C4-2B (cell line): ENCODE measurements at regions not wholly inside any gene's neighbourhood (a gene's known extent, or its start where the extent isn't known, plus 50 kb on each side); places are given as distances from the start of the nearest gene placed in this dataset.
A peak's percentile ranks its signal among the peaks of the same experiment; 100 is the strongest.

Source experiments
- H3K27ac ChIP-seq: fragments of 450-650 bp; 2 replicates; pipeline ENCODE4 v1.5.1; 2017
- ZFX ChIP-seq: fragments of 450-650 bp; IDR thresholded peaks from 2 replicates; pipeline ENCODE4 v1.6.1; 2017
- TF ChIP-seq, protein P1 (sequence below): fragments of 450-650 bp; conservative IDR thresholded peaks from 2 replicates; pipeline ENCODE4 v1.5.1; 2017; ENCODE audit warnings: mild to moderate bottlenecking

DNA sequence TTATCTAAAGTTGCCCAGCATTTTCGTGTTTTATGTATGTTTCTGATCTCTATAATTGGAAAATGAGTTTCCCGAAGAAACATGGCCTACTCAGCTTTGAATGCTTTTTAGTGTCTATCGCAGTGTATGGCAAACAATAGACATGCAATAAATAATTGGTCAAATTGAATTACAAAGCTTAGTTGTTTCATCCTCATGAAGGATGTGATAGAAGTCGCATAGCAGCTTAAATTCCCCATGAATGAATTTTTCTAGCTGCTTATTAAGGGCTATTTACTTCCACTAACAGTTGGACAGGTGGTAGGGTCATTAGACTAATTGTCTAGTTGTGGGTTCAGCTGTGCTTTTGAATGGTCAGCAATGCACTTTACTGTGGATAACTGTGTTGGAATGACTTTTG is 467.3 kb upstream of the MBL2 start:
- H3K27ac ChIP-seq = no peak overlapping the region
- no peak for TF ChIP-seq ZFX
- TF ChIP-seq, protein P1, sequence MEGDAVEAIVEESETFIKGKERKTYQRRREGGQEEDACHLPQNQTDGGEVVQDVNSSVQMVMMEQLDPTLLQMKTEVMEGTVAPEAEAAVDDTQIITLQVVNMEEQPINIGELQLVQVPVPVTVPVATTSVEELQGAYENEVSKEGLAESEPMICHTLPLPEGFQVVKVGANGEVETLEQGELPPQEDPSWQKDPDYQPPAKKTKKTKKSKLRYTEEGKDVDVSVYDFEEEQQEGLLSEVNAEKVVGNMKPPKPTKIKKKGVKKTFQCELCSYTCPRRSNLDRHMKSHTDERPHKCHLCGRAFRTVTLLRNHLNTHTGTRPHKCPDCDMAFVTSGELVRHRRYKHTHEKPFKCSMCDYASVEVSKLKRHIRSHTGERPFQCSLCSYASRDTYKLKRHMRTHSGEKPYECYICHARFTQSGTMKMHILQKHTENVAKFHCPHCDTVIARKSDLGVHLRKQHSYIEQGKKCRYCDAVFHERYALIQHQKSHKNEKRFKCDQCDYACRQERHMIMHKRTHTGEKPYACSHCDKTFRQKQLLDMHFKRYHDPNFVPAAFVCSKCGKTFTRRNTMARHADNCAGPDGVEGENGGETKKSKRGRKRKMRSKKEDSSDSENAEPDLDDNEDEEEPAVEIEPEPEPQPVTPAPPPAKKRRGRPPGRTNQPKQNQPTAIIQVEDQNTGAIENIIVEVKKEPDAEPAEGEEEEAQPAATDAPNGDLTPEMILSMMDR = no peak

DNA sequence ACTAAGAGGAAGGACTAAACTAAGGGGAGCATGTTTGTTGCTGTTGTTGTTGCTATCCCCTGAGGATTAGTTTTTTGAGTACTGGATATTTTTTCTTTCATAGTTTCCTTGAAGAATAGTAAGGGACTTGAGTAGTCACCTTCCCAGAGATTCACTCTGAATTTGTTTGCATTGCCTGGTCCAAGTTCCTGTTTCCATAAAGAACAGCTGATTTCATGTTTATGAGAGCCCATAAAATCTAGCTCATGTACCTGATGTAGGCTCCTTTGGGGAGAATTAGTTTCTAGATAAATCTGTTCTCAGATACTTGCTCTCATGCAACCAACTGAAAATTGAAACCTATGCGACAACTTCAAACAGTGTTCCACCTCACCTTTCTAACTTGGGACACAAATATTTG is 464.4 kb upstream of the MBL2 start:
- TF ChIP-seq, protein P1 = no peak
- TF ChIP-seq ZFX = no peak
- no peak overlapping the region for H3K27ac ChIP-seq

DNA sequence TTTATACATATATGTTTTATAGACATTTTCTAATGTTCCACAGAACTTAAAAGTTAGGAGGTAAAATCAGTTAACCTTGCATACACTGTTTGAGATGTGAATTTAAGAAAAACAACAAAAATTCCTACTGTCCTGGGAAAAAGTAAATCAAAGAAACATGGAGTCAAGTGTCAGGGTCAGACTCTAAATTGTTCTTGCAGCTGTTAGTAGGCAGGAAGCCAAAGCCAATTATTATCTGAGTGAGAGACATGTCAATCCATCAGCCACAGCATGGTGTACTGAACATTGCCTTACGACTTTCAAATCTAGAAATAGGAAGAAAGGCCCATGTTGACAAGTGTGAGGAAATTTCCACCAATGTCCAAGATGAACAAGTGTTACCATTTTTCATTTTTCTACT is 461.2 kb upstream of the MBL2 start:
- no peak for TF ChIP-seq ZFX
- TF ChIP-seq, protein P1 = no peak
- no peak overlapping the region for H3K27ac ChIP-seq

DNA sequence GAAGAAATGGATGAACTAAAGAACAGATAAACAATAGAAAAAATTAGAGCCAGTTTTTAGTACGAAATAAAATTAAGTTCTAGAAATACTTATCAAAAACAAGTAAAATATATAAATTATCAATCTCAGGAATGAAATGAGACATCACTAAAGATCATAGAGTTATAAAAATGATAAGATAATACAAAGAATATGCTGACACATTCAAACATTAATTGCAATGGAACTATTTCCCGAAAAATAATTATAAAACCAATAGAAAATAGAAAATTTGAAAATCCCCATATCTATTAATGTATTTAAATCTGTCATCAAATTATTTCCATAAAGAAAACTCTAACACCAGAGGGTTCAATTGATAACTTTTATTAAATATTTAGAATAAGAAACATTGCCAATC is 458.1 kb upstream of the MBL2 start:
- H3K27ac ChIP-seq = no peak overlapping the region
- TF ChIP-seq, protein P1 = no peak
- TF ChIP-seq ZFX = no peak

DNA sequence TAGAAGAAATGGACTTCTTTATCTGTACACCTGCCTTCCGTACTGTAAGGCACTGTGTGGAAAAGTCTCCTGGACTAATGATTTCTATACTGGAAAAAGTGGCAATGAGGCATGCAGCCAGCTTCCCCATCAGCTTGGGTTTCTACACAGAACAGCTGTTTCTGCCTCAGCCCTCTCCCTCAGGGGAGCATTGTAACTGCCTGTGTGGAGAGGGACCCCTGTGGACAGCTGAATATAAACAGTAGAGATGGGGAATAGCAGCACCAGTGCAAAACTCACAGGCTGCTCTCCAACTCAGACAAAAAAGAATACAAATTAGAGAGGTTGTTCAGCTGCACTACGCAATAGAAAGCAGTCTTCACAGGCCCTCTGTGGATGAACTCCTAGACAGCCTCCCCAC is 451.3 kb upstream of the MBL2 start:
- H3K27ac ChIP-seq = peak overlapping the region; percentile 62
- TF ChIP-seq, protein P1 = no peak
- no peak for TF ChIP-seq ZFX

DNA sequence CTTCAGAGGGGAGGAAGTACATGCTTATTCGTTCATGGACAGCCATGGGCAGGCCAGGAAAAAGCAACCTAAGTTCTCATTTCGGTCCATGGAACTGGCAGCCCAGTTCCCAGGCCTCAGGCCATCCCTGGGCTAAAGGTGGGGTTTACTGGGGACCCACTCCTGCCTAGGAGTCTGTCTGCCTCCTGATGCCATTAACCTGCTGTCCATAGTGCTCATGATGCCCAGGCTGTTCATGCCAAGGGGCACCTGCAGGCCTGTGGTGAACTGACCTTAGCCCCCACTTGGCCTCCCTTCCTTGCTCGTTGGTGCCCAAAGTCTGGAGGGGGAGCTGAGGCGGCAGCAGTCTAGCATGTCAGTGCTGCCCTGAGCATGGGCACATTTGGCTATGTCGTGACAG is 450.2 kb upstream of the MBL2 start:
- TF ChIP-seq ZFX = no peak
- TF ChIP-seq, protein P1 = no peak
- peak overlapping the region; percentile 62; the same call in 1 of the 2 replicates for H3K27ac ChIP-seq

DNA sequence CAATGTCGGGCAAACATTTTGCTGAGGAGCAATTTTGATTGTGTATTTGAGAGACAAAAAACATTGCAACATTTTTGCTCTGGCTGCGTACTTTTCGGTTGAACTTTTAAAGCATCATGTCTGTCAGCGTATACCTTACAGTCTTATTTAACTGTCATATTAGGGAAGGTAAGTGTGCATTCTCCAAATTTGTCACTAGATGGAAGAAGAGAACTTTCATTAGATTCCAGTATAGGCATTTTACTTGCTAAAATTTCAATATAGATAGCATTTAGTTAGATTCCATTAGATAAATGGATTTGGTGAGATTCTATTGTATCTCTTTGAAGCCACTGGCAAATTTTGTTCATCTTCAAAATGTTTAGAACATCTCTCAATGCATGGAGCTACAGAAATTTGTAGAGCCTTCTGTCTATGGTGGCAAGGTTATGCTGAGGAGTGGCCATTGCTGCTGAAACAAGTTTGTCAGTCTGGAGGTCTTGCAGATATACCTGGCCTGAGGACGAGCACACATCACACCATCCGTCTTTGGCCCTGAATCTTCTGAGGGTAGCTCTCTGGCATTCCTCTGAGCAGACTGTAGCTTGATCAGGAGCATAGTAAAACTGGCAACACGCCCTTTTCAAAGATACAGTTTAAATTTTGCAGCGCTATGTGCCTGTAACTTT is 437.5 kb upstream of the MBL2 start:
- peak overlapping the region; percentile 31; the same call in 1 of the 2 replicates for H3K27ac ChIP-seq
- TF ChIP-seq, protein P1 = peak; percentile 79
- no peak for TF ChIP-seq ZFX
